PC-3 (cell line): ENCODE measurements at regions not wholly inside any gene's neighbourhood (a gene's known extent, or its start where the extent isn't known, plus 50 kb on each side); places are given as distances from the start of the nearest gene placed in this dataset.

Experiments used
- EZH2 ChIP-seq: fragments of 300-600 bp; sonication (generic); IDR thresholded peaks from one replicate; pipeline ENCODE4 v1.6.1; 2017; ENCODE audit warnings: antibody characterized with exemption, mild to moderate bottlenecking, low read length; ENCODE audit not compliant: unreplicated experiment
- TF ChIP-seq, protein P1 (sequence below): fragments of 300-600 bp; sonication (generic); conservative IDR thresholded peaks from 2 replicates; pipeline ENCODE4 v1.5.1; 2017; ENCODE audit warnings: antibody characterized with exemption, low read depth, mild to moderate bottlenecking, low read length

DNA sequence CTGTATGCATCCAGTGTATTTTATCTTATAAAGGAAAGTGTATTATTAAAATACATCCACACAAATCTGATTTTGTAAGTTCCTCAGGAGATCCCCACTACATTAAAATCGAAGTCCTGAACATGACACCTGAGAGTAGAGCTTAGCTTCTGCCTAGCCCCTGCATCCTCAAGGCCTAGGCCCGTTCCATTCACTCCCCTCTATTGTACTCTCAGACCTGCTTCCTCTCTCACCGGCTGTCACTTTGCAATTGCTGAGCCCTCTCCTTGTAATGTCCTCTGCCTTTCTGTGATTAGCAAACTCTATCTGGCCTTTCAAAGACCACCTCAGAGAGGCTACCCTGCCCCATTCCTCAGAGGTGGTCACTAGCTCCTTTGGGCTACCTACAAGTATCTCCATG is 160.8 kb downstream of the FTCDNL1 start:
- TF ChIP-seq, protein P1, sequence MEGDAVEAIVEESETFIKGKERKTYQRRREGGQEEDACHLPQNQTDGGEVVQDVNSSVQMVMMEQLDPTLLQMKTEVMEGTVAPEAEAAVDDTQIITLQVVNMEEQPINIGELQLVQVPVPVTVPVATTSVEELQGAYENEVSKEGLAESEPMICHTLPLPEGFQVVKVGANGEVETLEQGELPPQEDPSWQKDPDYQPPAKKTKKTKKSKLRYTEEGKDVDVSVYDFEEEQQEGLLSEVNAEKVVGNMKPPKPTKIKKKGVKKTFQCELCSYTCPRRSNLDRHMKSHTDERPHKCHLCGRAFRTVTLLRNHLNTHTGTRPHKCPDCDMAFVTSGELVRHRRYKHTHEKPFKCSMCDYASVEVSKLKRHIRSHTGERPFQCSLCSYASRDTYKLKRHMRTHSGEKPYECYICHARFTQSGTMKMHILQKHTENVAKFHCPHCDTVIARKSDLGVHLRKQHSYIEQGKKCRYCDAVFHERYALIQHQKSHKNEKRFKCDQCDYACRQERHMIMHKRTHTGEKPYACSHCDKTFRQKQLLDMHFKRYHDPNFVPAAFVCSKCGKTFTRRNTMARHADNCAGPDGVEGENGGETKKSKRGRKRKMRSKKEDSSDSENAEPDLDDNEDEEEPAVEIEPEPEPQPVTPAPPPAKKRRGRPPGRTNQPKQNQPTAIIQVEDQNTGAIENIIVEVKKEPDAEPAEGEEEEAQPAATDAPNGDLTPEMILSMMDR: no peak
- no peak for TF ChIP-seq EZH2
